ENCODE measurements at regions not wholly inside any gene's neighbourhood (a gene's known extent, or its start where the extent isn't known, plus 50 kb on each side); places are given as distances from the start of the nearest gene placed in this dataset.
A peak's percentile ranks its signal among the peaks of the same experiment; 100 is the strongest.

- H3K4me3 ChIP-seq (ENCODE audit: control insufficient read depth, low read depth, low read length), result no peak overlapping the region
- no peak for TF ChIP-seq CTCF (IDR thresholded peaks at IDR 0.05; ENCODE audit: control insufficient read depth, insufficient read depth, low read depth, low read length, missing control alignments)
- DNase-seq (ENCODE audit: low read depth), result no peak
Observed at GRCh38 chr10:33461295-33461640, 126.8 kb upstream of the NRP1 start.

GRCh38 chr10:33460505-33461294, 126.2 kb upstream of the NRP1 start:
- no peak for DNase-seq (ENCODE audit: low read depth)
- TF ChIP-seq CTCF (IDR thresholded peaks at IDR 0.05; ENCODE audit: control insufficient read depth, insufficient read depth, low read depth, low read length, missing control alignments), result no peak
- no peak overlapping the region for H3K4me3 ChIP-seq (ENCODE audit: control insufficient read depth, low read depth, low read length)

GRCh38 chr10:33459602-33460001, 125.1 kb upstream of the NRP1 start:
- TF ChIP-seq CTCF (IDR thresholded peaks at IDR 0.05; ENCODE audit: control insufficient read depth, insufficient read depth, low read depth, low read length, missing control alignments), result no peak
- no peak overlapping the region for H3K4me3 ChIP-seq (ENCODE audit: control insufficient read depth, low read depth, low read length)
- no peak for DNase-seq (ENCODE audit: low read depth)

- no peak overlapping the region for H3K4me3 ChIP-seq (ENCODE audit: control insufficient read depth, low read depth, low read length)
- TF ChIP-seq CTCF (IDR thresholded peaks at IDR 0.05; ENCODE audit: control insufficient read depth, insufficient read depth, low read depth, low read length, missing control alignments), result no peak
- DNase-seq (ENCODE audit: low read depth), result no peak
Observed at GRCh38 chr10:33455029-33455428, 120.6 kb upstream of the NRP1 start.

- H3K4me3 ChIP-seq (ENCODE audit: control insufficient read depth, low read depth, low read length), result no peak overlapping the region
- no peak for TF ChIP-seq CTCF (IDR thresholded peaks at IDR 0.05; ENCODE audit: control insufficient read depth, insufficient read depth, low read depth, low read length, missing control alignments)
- DNase-seq (ENCODE audit: low read depth), result no peak
Observed at GRCh38 chr10:33454554-33454953, 120.1 kb upstream of the NRP1 start.

GRCh38 chr10:33453081-33454025, 118.9 kb upstream of the NRP1 start:
- no peak overlapping the region for H3K4me3 ChIP-seq (ENCODE audit: control insufficient read depth, low read depth, low read length)
- no peak for TF ChIP-seq CTCF (IDR thresholded peaks at IDR 0.05; ENCODE audit: control insufficient read depth, insufficient read depth, low read depth, low read length, missing control alignments)
- peak; percentile 39 for DNase-seq (ENCODE audit: low read depth)

Measured in AG09309 (cell line).